PC-9 (cell line): ENCODE measurements at regions not wholly inside any gene's neighbourhood (a gene's known extent, or its start where the extent isn't known, plus 50 kb on each side); places are given as distances from the start of the nearest gene placed in this dataset.

Source experiments
- EZH2 ChIP-seq: fragments of 200-600 bp; sonication (generic); IDR thresholded peaks from 2 replicates; pipeline ENCODE4 v1.8.0; 2017; ENCODE audit warnings: antibody characterized with exemption, low read depth
- TF ChIP-seq, protein P1 (sequence below): fragments of 200-600 bp; sonication (generic); conservative IDR thresholded peaks from 2 replicates; pipeline ENCODE4 v1.6.1; 2017; ENCODE audit warnings: mixed run types, antibody characterized with exemption, mild to moderate bottlenecking, moderate library complexity

DNA sequence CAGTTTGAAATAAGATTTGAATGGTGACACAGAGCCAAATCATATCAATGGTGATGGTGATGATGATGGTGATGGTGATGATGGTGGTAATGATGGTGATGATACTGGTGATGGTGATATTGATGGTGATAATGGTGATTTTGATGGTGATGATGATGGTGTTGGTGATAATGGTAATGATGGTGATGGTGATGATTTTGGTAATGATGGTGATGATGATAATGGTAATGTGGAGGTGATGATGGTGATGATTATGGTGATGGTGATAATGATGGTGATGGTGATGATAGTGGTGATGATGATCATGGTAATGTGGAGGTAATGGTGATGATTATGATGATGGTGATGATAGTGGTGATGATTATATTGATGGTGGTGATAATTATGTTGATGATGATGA, 311.9 kb upstream of the SFSWAP start:
- TF ChIP-seq, protein P1, sequence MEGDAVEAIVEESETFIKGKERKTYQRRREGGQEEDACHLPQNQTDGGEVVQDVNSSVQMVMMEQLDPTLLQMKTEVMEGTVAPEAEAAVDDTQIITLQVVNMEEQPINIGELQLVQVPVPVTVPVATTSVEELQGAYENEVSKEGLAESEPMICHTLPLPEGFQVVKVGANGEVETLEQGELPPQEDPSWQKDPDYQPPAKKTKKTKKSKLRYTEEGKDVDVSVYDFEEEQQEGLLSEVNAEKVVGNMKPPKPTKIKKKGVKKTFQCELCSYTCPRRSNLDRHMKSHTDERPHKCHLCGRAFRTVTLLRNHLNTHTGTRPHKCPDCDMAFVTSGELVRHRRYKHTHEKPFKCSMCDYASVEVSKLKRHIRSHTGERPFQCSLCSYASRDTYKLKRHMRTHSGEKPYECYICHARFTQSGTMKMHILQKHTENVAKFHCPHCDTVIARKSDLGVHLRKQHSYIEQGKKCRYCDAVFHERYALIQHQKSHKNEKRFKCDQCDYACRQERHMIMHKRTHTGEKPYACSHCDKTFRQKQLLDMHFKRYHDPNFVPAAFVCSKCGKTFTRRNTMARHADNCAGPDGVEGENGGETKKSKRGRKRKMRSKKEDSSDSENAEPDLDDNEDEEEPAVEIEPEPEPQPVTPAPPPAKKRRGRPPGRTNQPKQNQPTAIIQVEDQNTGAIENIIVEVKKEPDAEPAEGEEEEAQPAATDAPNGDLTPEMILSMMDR, result no peak
- no peak for TF ChIP-seq EZH2
